ENCODE measurements at regions not wholly inside any gene's neighbourhood (a gene's known extent, or its start where the extent isn't known, plus 50 kb on each side); places are given as distances from the start of the nearest gene placed in this dataset.
"Not testable (repeated sequence)": the region's sequence is repeated elsewhere in the genome, so short reads cannot be mapped to it uniquely, and the experiment has no call there.

GRCh38 chr14:87430214-87430613, 562.8 kb downstream of the GALC start:
- no peak for DNase-seq
- Mint-ChIP-seq H3K4me1 (ENCODE audit: low read depth) (no peaks in the 10 kb centered on the region), H3K9me3 (peaks cover 9% of the 10 kb centered on the region), H3K27me3 (no peaks in the 10 kb centered on the region), H3K27ac (no peak overlapping the region), H3K36me3 (no peaks in the 10 kb centered on the region), H3K4me3 (no peak overlapping the region)
- ChIA-PET CTCF (no interaction called here), POLR2A (no interaction called here)
- intact Hi-C loops (cut with micrococcal nuclease): no loop called here

GRCh38 chr14:87419925-87420324, 573.1 kb downstream of the GALC start:
- peaks cover 16% of the 10 kb centered on the region for H3K9me3 Mint-ChIP-seq
- CTCF ChIA-PET: no interaction called here
- no peak for DNase-seq
- POLR2A ChIA-PET: no interaction called here
- intact Hi-C loops (cut with micrococcal nuclease): no loop called here
- no peaks in the 10 kb centered on the region for H3K27me3 Mint-ChIP-seq
- H3K36me3 Mint-ChIP-seq: peaks cover 2% of the 10 kb centered on the region
- H3K27ac Mint-ChIP-seq: no peak overlapping the region
- no peak overlapping the region for H3K4me3 Mint-ChIP-seq
- H3K4me1 Mint-ChIP-seq (ENCODE audit: low read depth): no peaks in the 10 kb centered on the region

GRCh38 chr14:87411370-87411769, 581.6 kb downstream of the GALC start:
- intact Hi-C loops (cut with micrococcal nuclease): no loop called here
- H3K4me3 Mint-ChIP-seq: no peak overlapping the region
- H3K9me3 Mint-ChIP-seq: peaks cover 3% of the 10 kb centered on the region
- no peak for DNase-seq
- no peaks in the 10 kb centered on the region for H3K27me3 Mint-ChIP-seq
- H3K4me1 Mint-ChIP-seq (ENCODE audit: low read depth): no peaks in the 10 kb centered on the region
- ChIA-PET CTCF (no interaction called here), POLR2A (no interaction called here)
- H3K27ac Mint-ChIP-seq: no peak overlapping the region
- no peaks in the 10 kb centered on the region for H3K36me3 Mint-ChIP-seq

- ChIA-PET CTCF (no interaction called here), POLR2A (no interaction called here)
- intact Hi-C loops (cut with micrococcal nuclease): no loop called here
- Mint-ChIP-seq H3K9me3 (peaks cover 1% of the 10 kb centered on the region), H3K36me3 (no peaks in the 10 kb centered on the region), H3K4me3 (no peak overlapping the region), H3K27me3 (no peaks in the 10 kb centered on the region), H3K4me1 (ENCODE audit: low read depth) (no peaks in the 10 kb centered on the region), H3K27ac (no peak overlapping the region)
- no peak for DNase-seq
Observed at GRCh38 chr14:87409393-87409792, 583.6 kb downstream of the GALC start.

GRCh38 chr14:87407344-87407743, 585.6 kb downstream of the GALC start:
- no peak overlapping the region for H3K4me3 Mint-ChIP-seq
- ChIA-PET CTCF (no interaction called here), POLR2A (no interaction called here)
- DNase-seq: no peak
- no peaks in the 10 kb centered on the region for H3K36me3 Mint-ChIP-seq
- H3K27me3 Mint-ChIP-seq: no peaks in the 10 kb centered on the region
- H3K27ac Mint-ChIP-seq: no peak overlapping the region
- peaks cover 2% of the 10 kb centered on the region for H3K9me3 Mint-ChIP-seq
- no peaks in the 10 kb centered on the region for H3K4me1 Mint-ChIP-seq (ENCODE audit: low read depth)
- intact Hi-C loops (cut with micrococcal nuclease): no loop called here

GRCh38 chr14:87405563-87405962, 587.4 kb downstream of the GALC start:
- CTCF ChIA-PET: no interaction called here
- no peak for DNase-seq
- peaks cover 4% of the 10 kb centered on the region for H3K9me3 Mint-ChIP-seq
- H3K27ac Mint-ChIP-seq: no peak overlapping the region
- H3K4me1 Mint-ChIP-seq (ENCODE audit: low read depth): no peaks in the 10 kb centered on the region
- no peaks in the 10 kb centered on the region for H3K27me3 Mint-ChIP-seq
- POLR2A ChIA-PET: no interaction called here
- H3K4me3 Mint-ChIP-seq: no peak overlapping the region
- intact Hi-C loops (cut with micrococcal nuclease): no loop called here
- no peaks in the 10 kb centered on the region for H3K36me3 Mint-ChIP-seq

- intact Hi-C loops (cut with micrococcal nuclease): no loop called here
- H3K27me3 Mint-ChIP-seq: no peaks in the 10 kb centered on the region
- ChIA-PET POLR2A (no interaction called here), CTCF (no interaction called here)
- no peak overlapping the region for H3K4me3 Mint-ChIP-seq
- no peaks in the 10 kb centered on the region for H3K36me3 Mint-ChIP-seq
- H3K9me3 Mint-ChIP-seq: peaks cover 2% of the 10 kb centered on the region
- no peak overlapping the region for H3K27ac Mint-ChIP-seq
- no peaks in the 10 kb centered on the region for H3K4me1 Mint-ChIP-seq (ENCODE audit: low read depth)
- no peak for DNase-seq
Observed at GRCh38 chr14:87397499-87397898, 595.5 kb downstream of the GALC start.

GRCh38 chr14:87391066-87391465, 601.9 kb downstream of the GALC start:
- Mint-ChIP-seq H3K9me3 (no peaks in the 10 kb centered on the region), H3K27me3 (no peaks in the 10 kb centered on the region), H3K4me3 (no peak overlapping the region), H3K4me1 (ENCODE audit: low read depth) (no peaks in the 10 kb centered on the region), H3K27ac (no peak overlapping the region), H3K36me3 (no peaks in the 10 kb centered on the region)
- intact Hi-C loops (cut with micrococcal nuclease): no loop called here
- ChIA-PET POLR2A (no interaction called here), CTCF (no interaction called here)
- DNase-seq: no peak

- H3K9me3 Mint-ChIP-seq: peaks cover 8% of the 10 kb centered on the region
- no peaks in the 10 kb centered on the region for H3K27me3 Mint-ChIP-seq
- ChIA-PET CTCF (no interaction called here), POLR2A (no interaction called here)
- no peak overlapping the region for H3K27ac Mint-ChIP-seq
- intact Hi-C loops (cut with micrococcal nuclease): no loop called here
- DNase-seq: no peak
- no peaks in the 10 kb centered on the region for H3K36me3 Mint-ChIP-seq
- no peaks in the 10 kb centered on the region for H3K4me1 Mint-ChIP-seq (ENCODE audit: low read depth)
- no peak overlapping the region for H3K4me3 Mint-ChIP-seq
Observed at GRCh38 chr14:87388946-87389345, 604.0 kb downstream of the GALC start.

GRCh38 chr14:87387806-87388205, 605.2 kb downstream of the GALC start:
- H3K27me3 Mint-ChIP-seq: no peaks in the 10 kb centered on the region
- H3K36me3 Mint-ChIP-seq: no peaks in the 10 kb centered on the region
- H3K27ac Mint-ChIP-seq: no peak overlapping the region
- ChIA-PET CTCF (no interaction called here), POLR2A (no interaction called here)
- DNase-seq: no peak
- peaks cover 18% of the 10 kb centered on the region for H3K9me3 Mint-ChIP-seq
- intact Hi-C loops (cut with micrococcal nuclease): no loop called here
- H3K4me3 Mint-ChIP-seq: no peak overlapping the region
- H3K4me1 Mint-ChIP-seq (ENCODE audit: low read depth): no peaks in the 10 kb centered on the region

GRCh38 chr14:87386524-87386923, 606.5 kb downstream of the GALC start:
- Mint-ChIP-seq H3K9me3 (peaks cover 24% of the 10 kb centered on the region), H3K27me3 (no peaks in the 10 kb centered on the region), H3K27ac (no peak overlapping the region), H3K36me3 (no peaks in the 10 kb centered on the region), H3K4me3 (no peak overlapping the region), H3K4me1 (ENCODE audit: low read depth) (no peaks in the 10 kb centered on the region)
- ChIA-PET CTCF (no interaction called here), POLR2A (no interaction called here)
- intact Hi-C loops (cut with micrococcal nuclease): no loop called here
- no peak for DNase-seq

- Mint-ChIP-seq H3K4me3 (no peak overlapping the region), H3K4me1 (ENCODE audit: low read depth) (no peaks in the 10 kb centered on the region), H3K27me3 (no peaks in the 10 kb centered on the region), H3K9me3 (peaks cover 25% of the 10 kb centered on the region), H3K27ac (no peak overlapping the region), H3K36me3 (no peaks in the 10 kb centered on the region)
- intact Hi-C loops (cut with micrococcal nuclease): no loop called here
- CTCF ChIA-PET: no interaction called here
- POLR2A ChIA-PET: no interaction called here
- DNase-seq: no peak
Observed at GRCh38 chr14:87380054-87380453, 612.9 kb downstream of the GALC start.

- CTCF ChIA-PET: no interaction called here
- H3K4me1 Mint-ChIP-seq (ENCODE audit: low read depth): no peaks in the 10 kb centered on the region
- POLR2A ChIA-PET: no interaction called here
- H3K4me3 Mint-ChIP-seq: no peak overlapping the region
- H3K36me3 Mint-ChIP-seq: no peaks in the 10 kb centered on the region
- intact Hi-C loops (cut with micrococcal nuclease): no loop called here
- H3K9me3 Mint-ChIP-seq: peaks cover 10% of the 10 kb centered on the region
- no peaks in the 10 kb centered on the region for H3K27me3 Mint-ChIP-seq
- no peak overlapping the region for H3K27ac Mint-ChIP-seq
- DNase-seq: no peak
Observed at GRCh38 chr14:87368751-87369150, 624.2 kb downstream of the GALC start.

GRCh38 chr14:87360246-87360645, 632.7 kb downstream of the GALC start:
- intact Hi-C loops (cut with micrococcal nuclease); DNase-seq; H3K27me3 Mint-ChIP-seq; H3K4me3 Mint-ChIP-seq; H3K27ac Mint-ChIP-seq; H3K36me3 Mint-ChIP-seq; POLR2A ChIA-PET; H3K4me1 Mint-ChIP-seq (ENCODE audit: low read depth); CTCF ChIA-PET: not testable (repeated sequence)
- H3K9me3 Mint-ChIP-seq: peaks cover 26% of the 10 kb centered on the region
